ENCODE measurements at regions not wholly inside any gene's neighbourhood (a gene's known extent, or its start where the extent isn't known, plus 50 kb on each side); places are given as distances from the start of the nearest gene placed in this dataset.

DNA sequence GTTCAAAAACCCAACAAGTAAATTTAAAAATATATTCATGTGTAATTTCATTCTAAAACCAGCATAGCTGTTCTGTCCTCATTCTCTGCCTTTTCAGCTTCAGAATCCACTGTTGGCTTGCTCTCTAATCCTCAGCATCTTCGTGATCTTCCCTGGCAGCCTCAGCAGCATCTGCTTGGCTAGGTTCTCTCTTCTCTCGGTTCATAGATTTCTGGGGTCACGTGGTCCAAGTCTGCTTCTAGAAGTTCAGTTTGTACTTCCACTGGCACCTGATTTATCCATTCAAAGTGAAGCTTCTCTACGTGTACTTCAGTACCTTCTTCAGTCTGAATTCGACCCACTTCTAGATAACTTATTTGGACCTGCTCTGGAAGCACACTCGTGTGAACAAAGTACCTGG lies 245.7 kb downstream of the EPM2A start:
- H3K4me1 Mint-ChIP-seq, result no peaks in the 10 kb centered on the region

DNA sequence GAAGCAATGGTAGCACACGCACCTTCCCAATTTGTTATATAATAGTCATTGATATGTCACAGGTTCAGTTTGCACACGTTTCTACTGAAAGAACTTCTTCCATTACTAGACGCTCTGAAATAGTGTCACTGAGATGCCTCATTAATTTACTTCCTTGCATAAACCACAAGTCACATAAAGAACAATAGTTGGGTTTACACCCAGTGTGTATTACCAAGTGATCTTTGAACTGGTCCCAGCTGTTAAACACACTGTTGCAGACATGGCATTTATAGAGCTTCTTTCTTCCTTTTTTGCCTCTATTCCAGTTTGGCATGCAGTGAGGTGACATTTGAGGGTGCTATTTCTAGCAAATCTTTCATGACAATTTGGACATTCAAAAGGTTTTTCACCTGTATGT lies 245.3 kb downstream of the EPM2A start:
- Mint-ChIP-seq H3K27ac (no peak overlapping the region), H3K27me3 (no peaks in the 10 kb centered on the region), H3K4me3 (no peak overlapping the region), H3K4me1 (no peaks in the 10 kb centered on the region), H3K9me3 (peaks cover 0 to 14% (median 6%) of the 10 kb centered on the region in 7 donors), H3K36me3 (no peaks in the 10 kb centered on the region)
- no peak overlapping the region for H3K4me3 ChIP-seq (ENCODE audit: low read depth, low read length)
- ATAC-seq (ENCODE audit: low read depth in 2 of 2) (no peak), DNase-seq (no peak)
- no peaks in the 10 kb centered on the region for H3K36me3 ChIP-seq (ENCODE audit: control insufficient read depth, insufficient read depth, low read length)
- H3K27ac ChIP-seq (ENCODE audit: insufficient read depth, low read length, poor library complexity, severe bottlenecking), result no peak overlapping the region
- H3K4me1 ChIP-seq (ENCODE audit: control insufficient read depth, insufficient read depth, low read length, poor library complexity, severe bottlenecking), result no peaks in the 10 kb centered on the region
- H3K9me3 ChIP-seq (ENCODE audit: control insufficient read depth in 2 of 2, low read length in 2 of 2), result no peaks in the 10 kb centered on the region
- no peaks in the 10 kb centered on the region for H3K27me3 ChIP-seq (ENCODE audit: control insufficient read depth, insufficient read depth, low read length)

More for the DNA sequence above, 245.7 kb downstream of the EPM2A start:
- Mint-ChIP-seq H3K36me3 (no peaks in the 10 kb centered on the region), H3K4me3 (no peak overlapping the region), H3K27me3 (no peaks in the 10 kb centered on the region), H3K9me3 (peaks cover 0 to 14% (median 6%) of the 10 kb centered on the region in 7 donors), H3K27ac (no peak overlapping the region)
- Histone ChIP-seq H3K27me3 (ENCODE audit: control insufficient read depth, insufficient read depth, low read length) (no peaks in the 10 kb centered on the region), H3K4me3 (ENCODE audit: low read depth, low read length) (no peak overlapping the region), H3K9me3 (ENCODE audit: control insufficient read depth in 2 of 2, low read length in 2 of 2) (no peaks in the 10 kb centered on the region), H3K36me3 (ENCODE audit: control insufficient read depth, insufficient read depth, low read length) (no peaks in the 10 kb centered on the region), H3K4me1 (ENCODE audit: control insufficient read depth, insufficient read depth, low read length, poor library complexity, severe bottlenecking) (no peaks in the 10 kb centered on the region), H3K27ac (ENCODE audit: insufficient read depth, low read length, poor library complexity, severe bottlenecking) (no peak overlapping the region)
- ATAC-seq (ENCODE audit: low read depth in 2 of 2) (no peak), DNase-seq (no peak)

DNA sequence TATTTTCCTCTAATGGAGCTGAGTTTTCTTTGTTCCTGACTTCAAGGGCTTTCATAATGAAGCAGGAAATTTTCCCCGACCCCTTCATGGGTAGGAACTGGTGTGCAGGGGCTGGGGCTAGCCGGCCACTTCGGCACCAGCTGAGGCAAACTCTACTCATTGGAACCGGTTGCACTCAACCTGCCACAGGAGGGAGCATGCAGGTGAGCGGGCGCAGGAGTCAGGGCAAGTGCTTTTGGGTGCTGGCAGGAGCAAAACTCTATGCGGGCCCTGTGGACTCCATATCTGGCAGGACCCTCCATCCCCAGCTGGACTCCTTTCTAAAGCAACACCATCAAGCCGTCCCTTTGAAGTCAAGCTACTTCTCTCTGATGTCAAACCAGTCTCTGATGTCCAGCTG lies 244.2 kb downstream of the EPM2A start:
- Mint-ChIP-seq H3K4me3 (no peak overlapping the region), H3K36me3 (no peaks in the 10 kb centered on the region), H3K9me3 (peaks cover 0 to 17% (median 6%) of the 10 kb centered on the region in 7 donors), H3K4me1 (no peaks in the 10 kb centered on the region), H3K27ac (no peak overlapping the region), H3K27me3 (no peaks in the 10 kb centered on the region)
- H3K27me3 ChIP-seq (ENCODE audit: control insufficient read depth, insufficient read depth, low read length), result no peaks in the 10 kb centered on the region
- H3K36me3 ChIP-seq (ENCODE audit: control insufficient read depth, insufficient read depth, low read length), result no peaks in the 10 kb centered on the region
- no peak overlapping the region for H3K27ac ChIP-seq (ENCODE audit: insufficient read depth, low read length, poor library complexity, severe bottlenecking)
- no peak for DNase-seq
- no peaks in the 10 kb centered on the region for H3K9me3 ChIP-seq (ENCODE audit: control insufficient read depth in 2 of 2, low read length in 2 of 2)
- H3K4me1 ChIP-seq (ENCODE audit: control insufficient read depth, insufficient read depth, low read length, poor library complexity, severe bottlenecking), result no peaks in the 10 kb centered on the region
- no peak for ATAC-seq (ENCODE audit: low read depth in 2 of 2)
- no peak overlapping the region for H3K4me3 ChIP-seq (ENCODE audit: low read depth, low read length)

DNA sequence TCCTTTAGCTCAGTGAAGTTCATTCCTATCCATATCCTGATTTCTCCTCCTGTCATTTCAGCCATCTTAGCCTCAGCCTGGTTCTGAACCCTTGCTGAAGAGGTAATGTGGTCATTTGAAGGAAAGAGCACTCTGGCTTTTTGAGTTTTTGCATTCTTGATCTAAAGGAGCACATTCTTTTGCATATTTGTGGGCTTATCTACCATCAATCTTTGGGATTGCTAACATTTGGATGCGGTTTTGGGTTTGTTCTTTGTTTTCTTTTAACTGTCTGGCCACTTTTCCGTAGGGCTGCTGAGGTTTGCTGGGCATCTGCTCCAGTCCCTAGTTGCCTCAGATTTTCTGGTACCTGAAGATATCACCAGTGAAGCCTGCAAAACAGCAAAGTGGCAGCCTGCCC lies 238.3 kb downstream of the EPM2A start:
- DNase-seq (no peak), ATAC-seq (ENCODE audit: low read depth in 2 of 2) (no peak)
- H3K4me3 ChIP-seq (ENCODE audit: low read depth, low read length), result no peak overlapping the region
- no peak overlapping the region for H3K4me3 Mint-ChIP-seq
- H3K4me1 Mint-ChIP-seq, result peaks cover 0 to 6% (median 0%) of the 10 kb centered on the region in 4 donors
- H3K4me1 ChIP-seq (ENCODE audit: control insufficient read depth, insufficient read depth, low read length, poor library complexity, severe bottlenecking), result no peaks in the 10 kb centered on the region
- no peaks in the 10 kb centered on the region for H3K36me3 ChIP-seq (ENCODE audit: control insufficient read depth, insufficient read depth, low read length)
- peaks cover 0 to 18% (median 9%) of the 10 kb centered on the region in 7 donors for H3K9me3 Mint-ChIP-seq
- no peak overlapping the region for H3K27ac ChIP-seq (ENCODE audit: insufficient read depth, low read length, poor library complexity, severe bottlenecking)
- H3K27me3 Mint-ChIP-seq, result no peaks in the 10 kb centered on the region
- peaks cover 0 to 2% of the 10 kb centered on the region in 2 experiments for H3K9me3 ChIP-seq (ENCODE audit: control insufficient read depth in 2 of 2, low read length in 2 of 2)
- H3K36me3 Mint-ChIP-seq, result no peaks in the 10 kb centered on the region
- no peaks in the 10 kb centered on the region for H3K27me3 ChIP-seq (ENCODE audit: control insufficient read depth, insufficient read depth, low read length)
- no peak overlapping the region for H3K27ac Mint-ChIP-seq

DNA sequence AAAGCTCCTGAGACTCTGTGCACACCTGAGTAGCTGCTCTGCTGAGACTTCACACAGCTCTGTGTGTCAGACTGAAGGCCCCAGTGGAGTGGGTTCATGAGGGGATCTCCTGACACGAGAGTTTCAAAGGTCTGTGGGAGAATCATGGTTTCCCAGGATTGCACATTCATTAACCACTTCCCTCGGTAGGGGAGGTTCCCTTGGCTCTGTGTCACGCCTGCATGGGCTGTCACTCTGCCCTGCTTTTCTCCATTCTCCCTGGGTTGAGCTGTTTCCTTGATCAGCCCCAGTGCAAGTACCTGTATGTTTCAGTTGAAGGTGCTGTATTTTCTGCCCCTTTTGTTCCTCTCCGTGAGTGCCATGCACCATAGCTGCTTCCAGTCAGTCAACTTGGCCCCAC lies 236.9 kb downstream of the EPM2A start:
- peaks cover 0 to 12% (median 7%) of the 10 kb centered on the region in 7 donors for H3K9me3 Mint-ChIP-seq
- H3K4me1 ChIP-seq (ENCODE audit: control insufficient read depth, insufficient read depth, low read length, poor library complexity, severe bottlenecking), result no peaks in the 10 kb centered on the region
- H3K27me3 Mint-ChIP-seq, result no peaks in the 10 kb centered on the region
- ATAC-seq (ENCODE audit: low read depth in 2 of 2) (no peak), DNase-seq (no peak)
- no peaks in the 10 kb centered on the region for H3K36me3 ChIP-seq (ENCODE audit: control insufficient read depth, insufficient read depth, low read length)
- H3K27ac ChIP-seq (ENCODE audit: insufficient read depth, low read length, poor library complexity, severe bottlenecking), result no peak overlapping the region
- H3K4me3 ChIP-seq (ENCODE audit: low read depth, low read length), result no peak overlapping the region
- peaks cover 0 to 2% of the 10 kb centered on the region in 2 experiments for H3K9me3 ChIP-seq (ENCODE audit: control insufficient read depth in 2 of 2, low read length in 2 of 2)
- H3K4me3 Mint-ChIP-seq, result peak overlapping the region in 1 of 4 donors; percentile 13
- no peaks in the 10 kb centered on the region for H3K36me3 Mint-ChIP-seq
- peaks cover 0 to 6% (median 0%) of the 10 kb centered on the region in 4 donors for H3K4me1 Mint-ChIP-seq
- H3K27me3 ChIP-seq (ENCODE audit: control insufficient read depth, insufficient read depth, low read length), result no peaks in the 10 kb centered on the region
- no peak overlapping the region for H3K27ac Mint-ChIP-seq

DNA sequence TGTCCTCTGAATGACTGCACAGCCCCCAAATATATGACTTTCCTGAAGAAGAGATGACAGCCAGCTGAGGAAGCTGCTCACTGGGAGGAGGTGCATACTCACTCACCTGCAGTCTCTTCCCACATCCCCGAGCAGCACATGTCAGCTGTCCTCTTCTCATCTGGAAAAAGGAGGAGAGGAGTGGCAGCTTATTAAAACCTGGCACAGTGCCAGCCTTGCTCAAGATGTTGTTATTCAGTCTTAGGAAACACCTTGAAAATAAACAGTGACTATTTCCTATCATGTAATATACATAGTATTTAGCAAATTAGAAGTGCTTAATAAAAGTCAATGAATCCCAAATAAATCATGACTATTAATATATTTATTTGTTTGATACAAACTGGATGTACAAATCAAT lies 232.9 kb downstream of the EPM2A start:
- peaks cover 0 to 7% (median 2%) of the 10 kb centered on the region in 7 donors for H3K9me3 Mint-ChIP-seq
- no peak overlapping the region for H3K4me3 ChIP-seq (ENCODE audit: low read depth, low read length)
- H3K36me3 Mint-ChIP-seq, result no peaks in the 10 kb centered on the region
- DNase-seq (no peak), ATAC-seq (ENCODE audit: low read depth in 2 of 2) (no peak)
- H3K4me1 ChIP-seq (ENCODE audit: control insufficient read depth, insufficient read depth, low read length, poor library complexity, severe bottlenecking), result no peaks in the 10 kb centered on the region
- peaks cover 0 to 6% (median 0%) of the 10 kb centered on the region in 4 donors for H3K4me1 Mint-ChIP-seq
- H3K27me3 ChIP-seq (ENCODE audit: control insufficient read depth, insufficient read depth, low read length), result no peaks in the 10 kb centered on the region
- H3K36me3 ChIP-seq (ENCODE audit: control insufficient read depth, insufficient read depth, low read length), result no peaks in the 10 kb centered on the region
- H3K9me3 ChIP-seq (ENCODE audit: control insufficient read depth in 2 of 2, low read length in 2 of 2), result peaks cover 0 to 2% of the 10 kb centered on the region in 2 experiments
- H3K4me3 Mint-ChIP-seq, result no peak overlapping the region
- no peak overlapping the region for H3K27ac Mint-ChIP-seq
- no peaks in the 10 kb centered on the region for H3K27me3 Mint-ChIP-seq
- H3K27ac ChIP-seq (ENCODE audit: insufficient read depth, low read length, poor library complexity, severe bottlenecking), result no peak overlapping the region

DNA sequence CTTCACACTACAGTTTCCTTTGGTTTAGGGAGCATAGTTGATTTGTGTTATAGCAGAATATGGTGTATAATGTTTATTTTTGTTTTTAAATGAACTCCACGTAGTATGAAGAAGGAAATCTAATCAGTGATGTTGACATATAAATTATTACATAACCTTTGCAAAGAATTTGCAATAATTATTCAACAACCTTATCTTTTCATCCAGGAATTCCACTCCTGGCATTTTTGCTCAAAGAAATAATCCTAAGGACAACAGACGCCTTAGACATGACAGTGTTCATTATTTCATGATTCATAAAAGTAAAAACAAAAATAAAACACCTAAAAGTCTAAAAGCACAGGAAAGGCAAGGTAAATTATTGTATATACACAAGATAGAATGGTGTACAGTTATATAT lies 229.2 kb downstream of the EPM2A start:
- Mint-ChIP-seq H3K4me3 (no peak overlapping the region), H3K27me3 (no peaks in the 10 kb centered on the region), H3K36me3 (no peaks in the 10 kb centered on the region), H3K9me3 (peaks cover 0 to 28% (median 14%) of the 10 kb centered on the region in 7 donors), H3K27ac (no peak overlapping the region), H3K4me1 (no peaks in the 10 kb centered on the region)
- no peak overlapping the region for H3K4me3 ChIP-seq (ENCODE audit: low read depth, low read length)
- no peaks in the 10 kb centered on the region for H3K27me3 ChIP-seq (ENCODE audit: control insufficient read depth, insufficient read depth, low read length)
- peaks cover 2 to 14% of the 10 kb centered on the region in 2 experiments for H3K9me3 ChIP-seq (ENCODE audit: control insufficient read depth in 2 of 2, low read length in 2 of 2)
- H3K4me1 ChIP-seq (ENCODE audit: control insufficient read depth, insufficient read depth, low read length, poor library complexity, severe bottlenecking), result no peaks in the 10 kb centered on the region
- no peak overlapping the region for H3K27ac ChIP-seq (ENCODE audit: insufficient read depth, low read length, poor library complexity, severe bottlenecking)
- no peak for ATAC-seq (ENCODE audit: low read depth in 2 of 2)
- no peaks in the 10 kb centered on the region for H3K36me3 ChIP-seq (ENCODE audit: control insufficient read depth, insufficient read depth, low read length)
- DNase-seq, result no peak

DNA sequence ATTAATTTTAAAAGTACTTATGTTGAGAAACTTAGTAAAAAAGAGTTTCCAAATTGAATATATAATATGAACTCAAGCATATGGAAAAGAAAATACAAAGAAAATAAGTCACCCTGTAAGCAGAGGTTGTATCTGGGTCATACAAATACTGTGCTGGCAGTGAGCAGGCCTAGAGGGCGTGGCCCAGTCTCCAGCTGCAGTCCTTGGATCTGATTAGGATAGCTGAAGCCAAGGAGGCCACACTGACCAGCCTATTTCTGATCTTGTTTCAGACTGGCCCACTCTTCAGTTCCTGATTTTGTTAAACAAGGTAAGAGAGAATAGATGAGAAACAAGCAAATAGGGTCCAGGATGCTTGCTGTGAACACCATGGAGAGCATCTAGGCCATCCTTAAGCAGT lies 228.8 kb downstream of the EPM2A start:
- H3K9me3 Mint-ChIP-seq, result peaks cover 0 to 33% (median 14%) of the 10 kb centered on the region in 7 donors
- no peaks in the 10 kb centered on the region for H3K36me3 ChIP-seq (ENCODE audit: control insufficient read depth, insufficient read depth, low read length)
- H3K27me3 ChIP-seq (ENCODE audit: control insufficient read depth, insufficient read depth, low read length), result no peaks in the 10 kb centered on the region
- H3K4me3 ChIP-seq (ENCODE audit: low read depth, low read length), result no peak overlapping the region
- no peaks in the 10 kb centered on the region for H3K4me1 ChIP-seq (ENCODE audit: control insufficient read depth, insufficient read depth, low read length, poor library complexity, severe bottlenecking)
- H3K27ac ChIP-seq (ENCODE audit: insufficient read depth, low read length, poor library complexity, severe bottlenecking), result no peak overlapping the region
- no peak overlapping the region for H3K27ac Mint-ChIP-seq
- DNase-seq (no peak), ATAC-seq (ENCODE audit: low read depth in 2 of 2) (no peak)
- H3K9me3 ChIP-seq (ENCODE audit: control insufficient read depth in 2 of 2, low read length in 2 of 2), result peaks cover 2 to 14% of the 10 kb centered on the region in 2 experiments
- no peaks in the 10 kb centered on the region for H3K27me3 Mint-ChIP-seq
- no peaks in the 10 kb centered on the region for H3K4me1 Mint-ChIP-seq
- H3K36me3 Mint-ChIP-seq, result no peaks in the 10 kb centered on the region
- no peak overlapping the region for H3K4me3 Mint-ChIP-seq
